HG03575 (cell line): ENCODE measurements at regions not wholly inside any gene's neighbourhood (a gene's known extent, or its start where the extent isn't known, plus 50 kb on each side); places are given as distances from the start of the nearest gene placed in this dataset.

Source experiments
- ATAC-seq: cut with Tn5 transposase; IDR thresholded peaks from one replicate; pipeline ENCODE4 v1.9.1; 2021; ENCODE audit not compliant: unreplicated experiment, insufficient number of reproducible peaks, low FRiP score; ENCODE audit errors: extremely low read depth

GRCh38 chr13:109394311-109394988 is 391.9 kb downstream of the IRS2 start:
- no peak for ATAC-seq

GRCh38 chr13:109393045-109393444 is 393.3 kb downstream of the IRS2 start:
- no peak for ATAC-seq

GRCh38 chr13:109390391-109390790 is 396.0 kb downstream of the IRS2 start:
- no peak for ATAC-seq

- ATAC-seq, result no peak
Observed at GRCh38 chr13:109389892-109390345, 396.5 kb downstream of the IRS2 start.

- no peak for ATAC-seq
Observed at GRCh38 chr13:109389456-109389855, 396.9 kb downstream of the IRS2 start.

GRCh38 chr13:109387471-109387870 is 398.9 kb downstream of the IRS2 start:
- no peak for ATAC-seq

GRCh38 chr13:109385242-109385560 is 401.2 kb downstream of the IRS2 start:
- no peak for ATAC-seq

GRCh38 chr13:109384491-109385241 is 401.7 kb downstream of the IRS2 start:
- ATAC-seq, result no peak

- no peak for ATAC-seq
Observed at GRCh38 chr13:109383683-109384082, 402.7 kb downstream of the IRS2 start.

GRCh38 chr13:109381546-109382180 is 404.7 kb downstream of the IRS2 start:
- no peak for ATAC-seq

- no peak for ATAC-seq
Observed at GRCh38 chr13:109380457-109380856, 405.9 kb downstream of the IRS2 start.

GRCh38 chr13:109379930-109380329 is 406.5 kb downstream of the IRS2 start:
- no peak for ATAC-seq

- ATAC-seq, result no peak
Observed at GRCh38 chr13:109376936-109377335, 409.4 kb downstream of the IRS2 start.

- ATAC-seq, result no peak
Observed at GRCh38 chr13:109374609-109375200, 411.7 kb downstream of the IRS2 start.

GRCh38 chr13:109372666-109373065 is 413.7 kb downstream of the IRS2 start:
- ATAC-seq, result no peak

GRCh38 chr13:109371066-109371465 is 415.3 kb downstream of the IRS2 start:
- ATAC-seq, result no peak

- no peak for ATAC-seq
Observed at GRCh38 chr13:109370496-109370895, 415.9 kb downstream of the IRS2 start.

- no peak for ATAC-seq
Observed at GRCh38 chr13:109369353-109370052, 416.9 kb downstream of the IRS2 start.

GRCh38 chr13:109368230-109368629 is 418.2 kb downstream of the IRS2 start:
- no peak for ATAC-seq
